Thyroid gland (tissue), 4 donors: ENCODE measurements at regions not wholly inside any gene's neighbourhood (a gene's known extent, or its start where the extent isn't known, plus 50 kb on each side); places are given as distances from the start of the nearest gene placed in this dataset.

Experiments used
- DNase-seq, 2 donors: peaks; one replicate each; pipeline ENCODE4 v3.0.0-alpha.2; 2019
- H3K27ac ChIP-seq, 3 donors: fragments of 200-600 bp; sonication (generic); 1 replicate in 2 of 3; 2 replicates in 1 of 3; pipeline ENCODE4 v1.5.1; 2016 to 2019; ENCODE audit warnings: mild to moderate bottlenecking in 1 of 3, moderate library complexity in 1 of 3
- H3K27me3 ChIP-seq: fragments of 200-600 bp; sonication (generic); one replicate; pipeline ENCODE4 v1.5.1; 2019
- H3K36me3 ChIP-seq, 2 donors: fragments of 200-600 bp; sonication (generic); one replicate each; pipeline ENCODE4 v1.5.1; 2016 to 2019
- H3K4me1 ChIP-seq, 2 donors: fragments of 200-600 bp; sonication (generic); one replicate each; pipeline ENCODE4 v1.5.1; 2017 to 2019
- H3K4me3 ChIP-seq, 3 donors: fragments of 200-600 bp; sonication (generic); replicated peaks in 1 of 3; 1 replicate in 2 of 3; 2 replicates in 1 of 3; pipeline ENCODE4 v1.5.1; 2016; ENCODE audit warnings: mild to moderate bottlenecking in 1 of 3
- H3K9me3 ChIP-seq: fragments of 200-600 bp; sonication (generic); one replicate; pipeline ENCODE4 v1.5.1; 2017
- POLR2A ChIP-seq, 2 donors: fragments of 450-650 bp; IDR thresholded peaks; one replicate each; pipeline ENCODE4 v1.6.1; 2017; ENCODE audit warnings: antibody characterized with exemption in 2 of 2, mild to moderate bottlenecking in 2 of 2, moderate library complexity in 1 of 2
- WGBS, 2 donors: methylation state at CpG; one replicate each; pipeline ENCODE4 v1.1.5; 2017; 5-methylcytosine and 5-hydroxymethylcytosine counted together
- intact Hi-C: fragments of 100-400 bp; cut with DNase I; formaldehyde crosslinking; loops from one replicate; pipeline ENCODE4 v1.15.1; 2023
- TF ChIP-seq, protein P1 (sequence below), 6 experiments: fragments of 200-600 bp in 3 of 6; fragments of 450-650 bp in 3 of 6; sonication (generic) in 3 of 6; IDR thresholded peaks; one replicate each; pipeline ENCODE4 v1.5.1; 2016 to 2019; ENCODE audit warnings: antibody characterized with exemption in 6 of 6, mild to moderate bottlenecking in 2 of 6, inconsistent platforms in 1 of 6, moderate library complexity in 1 of 6

DNA sequence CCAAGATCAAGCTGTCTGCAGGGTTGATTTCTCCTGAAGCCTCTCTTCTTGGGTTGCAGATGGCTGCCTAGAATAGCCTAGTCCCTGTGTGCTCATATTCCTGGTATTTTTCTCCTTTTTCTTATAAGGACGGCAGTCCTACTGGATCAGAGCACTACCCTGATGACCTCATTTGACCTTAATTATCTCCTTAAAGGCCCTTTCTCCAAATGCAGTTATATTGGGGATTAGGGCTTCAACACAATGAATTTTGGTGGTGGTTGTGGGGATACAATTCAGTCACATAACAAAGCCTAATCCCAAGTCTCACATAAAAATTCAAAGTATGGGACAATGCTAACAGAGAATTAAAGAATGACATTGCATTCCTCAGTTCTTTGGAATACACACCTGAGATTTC, 238.8 kb upstream of the SALL1 start:
- Histone ChIP-seq H3K4me1 (peaks cover 0 to 5% of the 10 kb centered on the region in 2 donors), H3K9me3 (no peaks in the 10 kb centered on the region), H3K36me3 (no peaks in the 10 kb centered on the region), H3K27ac (no peak overlapping the region), H3K4me3 (no peak overlapping the region), H3K27me3 (no peaks in the 10 kb centered on the region)
- intact Hi-C loops, result no loop called here
- TF ChIP-seq, protein P1, sequence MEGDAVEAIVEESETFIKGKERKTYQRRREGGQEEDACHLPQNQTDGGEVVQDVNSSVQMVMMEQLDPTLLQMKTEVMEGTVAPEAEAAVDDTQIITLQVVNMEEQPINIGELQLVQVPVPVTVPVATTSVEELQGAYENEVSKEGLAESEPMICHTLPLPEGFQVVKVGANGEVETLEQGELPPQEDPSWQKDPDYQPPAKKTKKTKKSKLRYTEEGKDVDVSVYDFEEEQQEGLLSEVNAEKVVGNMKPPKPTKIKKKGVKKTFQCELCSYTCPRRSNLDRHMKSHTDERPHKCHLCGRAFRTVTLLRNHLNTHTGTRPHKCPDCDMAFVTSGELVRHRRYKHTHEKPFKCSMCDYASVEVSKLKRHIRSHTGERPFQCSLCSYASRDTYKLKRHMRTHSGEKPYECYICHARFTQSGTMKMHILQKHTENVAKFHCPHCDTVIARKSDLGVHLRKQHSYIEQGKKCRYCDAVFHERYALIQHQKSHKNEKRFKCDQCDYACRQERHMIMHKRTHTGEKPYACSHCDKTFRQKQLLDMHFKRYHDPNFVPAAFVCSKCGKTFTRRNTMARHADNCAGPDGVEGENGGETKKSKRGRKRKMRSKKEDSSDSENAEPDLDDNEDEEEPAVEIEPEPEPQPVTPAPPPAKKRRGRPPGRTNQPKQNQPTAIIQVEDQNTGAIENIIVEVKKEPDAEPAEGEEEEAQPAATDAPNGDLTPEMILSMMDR (IDR thresholded peaks at IDR 0.05), result no peak
- TF ChIP-seq POLR2A (IDR thresholded peaks at IDR 0.05), result no peak
- DNase-seq, result no peak
- WGBS, 2 donors, result 90 to 94% methylated on average over 1 of the region's 1 CpG

GRCh38 chr16:51388516-51388951, 237.5 kb upstream of the SALL1 start:
- DNase-seq, result no peak
- 58 to 82% methylated on average over 6 of the region's 6 CpGs for WGBS, 2 donors
- no peak for TF ChIP-seq POLR2A (IDR thresholded peaks at IDR 0.05)
- TF ChIP-seq, protein P1 (IDR thresholded peaks at IDR 0.05), result no peak
- intact Hi-C loops, result no loop called here
- no peaks in the 10 kb centered on the region for H3K27me3 ChIP-seq
- H3K4me1 ChIP-seq, result peaks cover 0 to 5% of the 10 kb centered on the region in 2 donors
- H3K36me3 ChIP-seq, result no peaks in the 10 kb centered on the region
- no peaks in the 10 kb centered on the region for H3K9me3 ChIP-seq
- no peak overlapping the region for H3K27ac ChIP-seq
- H3K4me3 ChIP-seq, result no peak overlapping the region

GRCh38 chr16:51383909-51384308, 232.8 kb upstream of the SALL1 start:
- DNase-seq, result no peak
- intact Hi-C loops, result no loop called here
- H3K4me1 ChIP-seq, result peaks cover 3 to 5% of the 10 kb centered on the region in 2 donors
- no peaks in the 10 kb centered on the region for H3K36me3 ChIP-seq
- 45 to 54% methylated on average over 3 of the region's 3 CpGs for WGBS, 2 donors
- H3K27me3 ChIP-seq, result no peaks in the 10 kb centered on the region
- TF ChIP-seq, protein P1 (IDR thresholded peaks at IDR 0.05), result no peak
- H3K9me3 ChIP-seq, result no peaks in the 10 kb centered on the region
- H3K4me3 ChIP-seq, result no peak overlapping the region
- no peak overlapping the region for H3K27ac ChIP-seq

GRCh38 chr16:51382940-51383339, 231.9 kb upstream of the SALL1 start:
- H3K27me3 ChIP-seq, result no peaks in the 10 kb centered on the region
- TF ChIP-seq, protein P1 (IDR thresholded peaks at IDR 0.05), result no peak
- TF ChIP-seq POLR2A (IDR thresholded peaks at IDR 0.05), result no peak
- H3K4me1 ChIP-seq, result peaks cover 3 to 5% of the 10 kb centered on the region in 2 donors
- no peaks in the 10 kb centered on the region for H3K9me3 ChIP-seq
- WGBS, 2 donors, result 79 to 84% methylated on average over 1 of the region's 1 CpG
- H3K27ac ChIP-seq, result no peak overlapping the region
- H3K4me3 ChIP-seq, result no peak overlapping the region
- DNase-seq, result no peak
- no peaks in the 10 kb centered on the region for H3K36me3 ChIP-seq
- intact Hi-C loops, result no loop called here

- H3K4me1 ChIP-seq, result peaks cover 3 to 5% of the 10 kb centered on the region in 2 donors
- intact Hi-C loops, result no loop called here
- no peaks in the 10 kb centered on the region for H3K36me3 ChIP-seq
- H3K27ac ChIP-seq, result no peak overlapping the region
- DNase-seq, result no peak
- TF ChIP-seq, protein P1 (IDR thresholded peaks at IDR 0.05), result no peak
- 66 to 77% methylated on average over 3 of the region's 3 CpGs for WGBS, 2 donors
- no peaks in the 10 kb centered on the region for H3K27me3 ChIP-seq
- no peak overlapping the region for H3K4me3 ChIP-seq
- no peaks in the 10 kb centered on the region for H3K9me3 ChIP-seq
Observed at GRCh38 chr16:51382211-51382610, 231.1 kb upstream of the SALL1 start.
